GM12878 (cell line): ENCODE measurements at regions not wholly inside any gene's neighbourhood (a gene's known extent, or its start where the extent isn't known, plus 50 kb on each side); places are given as distances from the start of the nearest gene placed in this dataset.

Source experiments
- ATAC-seq: fragments of 200-7000 bp; cut with Tn5 transposase; 3 replicates; pipeline ENCODE4 v1.9.1; 2020; ENCODE audit warnings: mild to moderate bottlenecking, moderate library complexity
- BruUV-seq: library from RNA; stranded (reverse); fragments of 400-500 nt; replicated peaks from 2 replicates; lab custom pipeline; 2021; lab: Mats Ljungman, UMichigan
- CTCF ChIA-PET: fragments of 300-600 bp; sonication (Branson Sonifier 250); formaldehyde crosslinking; extraction: SDS; loops from one replicate; lab custom pipeline; 2021; ENCODE audit warnings: inconsistent platforms; lab: Yijun Ruan, JAX
- POLR2A ChIA-PET: fragments of 350-600 bp; formaldehyde crosslinking; extraction: SDS; loops from one replicate; lab custom pipeline; 2021; ENCODE audit warnings: inconsistent platforms; lab: Charles Lee
- RAD21 ChIA-PET: fragments of 300-600 bp; sonication (Branson Sonifier 250); formaldehyde crosslinking; loops from one replicate; lab custom pipeline; 2023; ENCODE audit warnings: antibody characterized with exemption; ENCODE audit not compliant: unreplicated experiment; lab: Charles Lee
- SMC1A ChIA-PET: fragments of 300-600 bp; sonication (Branson Sonifier 250); formaldehyde crosslinking; loops from one replicate; lab custom pipeline; 2023; ENCODE audit not compliant: unreplicated experiment, uncharacterized antibody; lab: Charles Lee
- DNase-seq: peaks from one replicate; pipeline ENCODE4 v3.0.0-alpha.2; 2011; ENCODE audit warnings: low read depth, low spot score
- FAIRE-seq: peaks from 3 replicates; lab custom pipeline; 2011; peaks lifted over from hg19 to GRCh38; lab: Jason Lieb, UNC
- H2AFZ ChIP-seq: 2 replicates; pipeline ENCODE4 v1.6.0; 2011; ENCODE audit warnings: low read depth, low read length, control low read depth; ENCODE audit not compliant: control insufficient read depth
- H3K27ac ChIP-seq: 2 replicates; pipeline ENCODE4 v1.5.1; 2011; ENCODE audit warnings: control low read depth; ENCODE audit not compliant: control insufficient read depth, insufficient read depth
- H3K27me3 ChIP-seq, 2 experiments: replicated peaks in 1 of 2; 2 replicates each; pipeline versions ENCODE4 v1.6.0 to v1.6.1; 2011; ENCODE audit warnings: low read length in 1 of 2; ENCODE audit not compliant: control insufficient read depth in 2 of 2, insufficient read depth in 2 of 2
- H3K36me3 ChIP-seq, 2 experiments: 2 replicates each; pipeline ENCODE4 v1.5.1; 2011; ENCODE audit warnings: low read length in 1 of 2; ENCODE audit not compliant: control insufficient read depth in 2 of 2, insufficient read depth in 2 of 2
- H3K4me1 ChIP-seq: 2 replicates; pipeline ENCODE4 v1.6.1; 2011; ENCODE audit warnings: mild to moderate bottlenecking, low read length, moderate library complexity, mixed read lengths; ENCODE audit not compliant: control insufficient read depth, insufficient read depth
- H3K4me2 ChIP-seq: 2 replicates; pipeline ENCODE4 v1.6.0; 2011; ENCODE audit warnings: control low read depth; ENCODE audit not compliant: control insufficient read depth, insufficient read depth
- H3K4me3 ChIP-seq: fragments of 200-600 bp; sonication (generic); 2 replicates; pipeline ENCODE4 v1.5.1; 2016
- H3K79me2 ChIP-seq: 2 replicates; pipeline ENCODE4 v1.6.0; 2011; ENCODE audit warnings: low read length; ENCODE audit not compliant: control insufficient read depth, insufficient read depth
- H3K9ac ChIP-seq: 2 replicates; pipeline ENCODE4 v1.8.0; 2011; ENCODE audit warnings: low read length, control low read depth, mixed read lengths; ENCODE audit not compliant: control insufficient read depth, insufficient read depth
- H3K9me3 ChIP-seq: replicated peaks from 3 replicates; pipeline ENCODE4 v1.5.1; 2011; ENCODE audit warnings: mild to moderate bottlenecking, low read length; ENCODE audit not compliant: control insufficient read depth, insufficient read depth
- H4K20me1 ChIP-seq: 2 replicates; pipeline ENCODE4 v1.6.0; 2011; ENCODE audit not compliant: control insufficient read depth, insufficient read depth
- CBX3 ChIP-seq: fragments of 200-600 bp; sonication (generic); IDR thresholded peaks from 2 replicates; pipeline ENCODE4 v1.6.1; 2016; ENCODE audit warnings: low read depth, borderline replicate concordance
- FOXK2 ChIP-seq: fragments of 450-650 bp; IDR thresholded peaks from 2 replicates; pipeline ENCODE4 v1.6.1; 2017; ENCODE audit warnings: mild to moderate bottlenecking, moderate library complexity
- HCFC1 ChIP-seq: fragments of 150-350 bp; IDR thresholded peaks from 2 replicates; pipeline ENCODE4 v1.6.1; 2014; ENCODE audit warnings: low read length
- IRF3 ChIP-seq: fragments of 450-650 bp; IDR thresholded peaks from 2 replicates; pipeline ENCODE4 v1.6.1; 2014; ENCODE audit warnings: mild to moderate bottlenecking
- NKRF ChIP-seq: fragments of 450-650 bp; conservative IDR thresholded peaks from 2 replicates; pipeline ENCODE4 v1.6.1; 2017; ENCODE audit warnings: mild to moderate bottlenecking, moderate library complexity
- RAD21 ChIP-seq: IDR thresholded peaks from 2 replicates; pipeline ENCODE4 v1.6.1; 2011; ENCODE audit warnings: mild to moderate bottlenecking, low read depth, low read length, moderate library complexity; ENCODE audit not compliant: insufficient read depth
- SP1 ChIP-seq: IDR thresholded peaks from one replicate; pipeline ENCODE4 v1.6.1; 2011; ENCODE audit warnings: low read depth, low read length
- STAT3 ChIP-seq: IDR thresholded peaks from 2 replicates; pipeline ENCODE4 v1.6.1; 2011; ENCODE audit warnings: low read depth, low read length, improper control_type of control experiment
- ZNF217 ChIP-seq: fragments of 450-650 bp; IDR thresholded peaks from 2 replicates; pipeline ENCODE4 v1.6.1; 2017; ENCODE audit warnings: antibody characterized with exemption, mild to moderate bottlenecking
- WGBS: methylation state at CpG from one replicate; pipeline ENCODE4 v1.1.6; 2016; ENCODE audit warnings: low lambda C conversion rate; ENCODE audit not compliant: insufficient replicate concordance, insufficient coverage; ENCODE audit errors: missing lambda C conversion rate; 5-methylcytosine and 5-hydroxymethylcytosine counted together
- in situ Hi-C: fragments of 300-500 bp; cut with MboI; formaldehyde crosslinking; loops from 9 replicates; pipeline ENCODE4 v1.14.3; 2018; ENCODE audit warnings: mixed read lengths
- intact Hi-C: fragments of 100-400 bp; cut with micrococcal nuclease; formaldehyde crosslinking; loops from one replicate; pipeline ENCODE4 v1.14.2; 2022; ENCODE audit not compliant: unreplicated experiment
- TF ChIP-seq, protein P1 (sequence below): IDR thresholded peaks from 2 replicates; pipeline ENCODE4 v1.6.1; 2012; ENCODE audit warnings: low read depth, low read length, improper control_type of control experiment

GRCh38 chr22:49291781-49292180 lies 535.9 kb downstream of the BRD1 start:
- no peaks in the 10 kb centered on the region; the same call in 2 of the 3 replicates for H3K9me3 ChIP-seq
- FAIRE-seq: no peak
- CTCF ChIA-PET: no interaction called here

More at GRCh38 chr22:49291781-49292180, 535.9 kb downstream of the BRD1 start:
- intact Hi-C loops (no loop called here), in situ Hi-C loops (no loop called here)
- SMC1A ChIA-PET: no interaction called here
- POLR2A ChIA-PET: no interaction called here
- TF ChIP-seq STAT3: no peak
- no peak for TF ChIP-seq ZNF217
- TF ChIP-seq HCFC1: no peak
- no peak for TF ChIP-seq FOXK2
- no peak for TF ChIP-seq CBX3
- no peak for TF ChIP-seq RAD21
- TF ChIP-seq, protein P1, sequence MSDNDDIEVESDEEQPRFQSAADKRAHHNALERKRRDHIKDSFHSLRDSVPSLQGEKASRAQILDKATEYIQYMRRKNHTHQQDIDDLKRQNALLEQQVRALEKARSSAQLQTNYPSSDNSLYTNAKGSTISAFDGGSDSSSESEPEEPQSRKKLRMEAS: no peak
- no peak for TF ChIP-seq NKRF
- no peak for TF ChIP-seq SP1
- no peak for TF ChIP-seq IRF3
- Histone ChIP-seq H3K36me3 (no peaks in the 10 kb centered on the region), H3K4me2 (no peak overlapping the region), H3K4me1 (no peaks in the 10 kb centered on the region), H4K20me1 (no peaks in the 10 kb centered on the region), H3K27me3 (no peaks in the 10 kb centered on the region), H2AFZ (no peak overlapping the region), H3K9ac (no peak overlapping the region), H3K4me3 (no peak overlapping the region), H3K27ac (no peak overlapping the region), H3K79me2 (no peaks in the 10 kb centered on the region)
- no TSS peak for BruUV-seq
- DNase-seq (no peak), ATAC-seq (no peak)
- RAD21 ChIA-PET: no interaction called here
- WGBS: 12% methylated on average over 5 of the region's 5 CpGs
